Endothelial cell of umbilical vein (primary cell): ENCODE measurements at regions not wholly inside any gene's neighbourhood (a gene's known extent, or its start where the extent isn't known, plus 50 kb on each side); places are given as distances from the start of the nearest gene placed in this dataset.

ENCODE experiments used
- BruUV-seq: library from RNA; stranded (reverse); fragments of 400-500 nt; replicated peaks from 2 replicates; lab custom pipeline; 2021; lab: Mats Ljungman, UMichigan
- CTCF ChIA-PET: fragments of 300-600, 350-600 bp; sonication (Branson Sonifier 250); formaldehyde crosslinking; loops from one replicate; lab custom pipeline; 2021; ENCODE audit warnings: antibody characterized with exemption, inconsistent platforms; lab: Charles Lee
- POLR2A ChIA-PET: fragments of 300-600, 350-600 bp; sonication (Branson Sonifier 250); formaldehyde crosslinking; loops from one replicate; lab custom pipeline; 2021; ENCODE audit warnings: antibody characterized with exemption, inconsistent platforms; lab: Charles Lee
- DNase-seq: peaks from one replicate; pipeline ENCODE4 v3.0.0-alpha.2; 2011; ENCODE audit warnings: low read depth, low spot score
- FAIRE-seq: peaks from 2 replicates; lab custom pipeline; 2011; peaks lifted over from hg19 to GRCh38; lab: Jason Lieb, UNC
- H2AFZ ChIP-seq: 2 replicates; pipeline ENCODE4 v1.6.0; 2012; ENCODE audit warnings: low read depth, low read length, control low read depth, inconsistent platforms
- H3K27ac ChIP-seq: 2 replicates; pipeline ENCODE4 v1.5.1; 2011; ENCODE audit warnings: low read depth, mild to moderate bottlenecking, control low read depth, low read length, moderate library complexity; ENCODE audit not compliant: insufficient read depth
- H3K27me3 ChIP-seq, 2 experiments: 2 replicates each; pipeline versions ENCODE4 v1.6.0 to v1.6.1; 2011; ENCODE audit warnings: low read length in 2 of 2, mixed read lengths in 1 of 2; ENCODE audit not compliant: control insufficient read depth in 2 of 2, insufficient read depth in 2 of 2
- H3K36me3 ChIP-seq, 2 experiments: 2 replicates in 1 of 2; 3 replicates in 1 of 2; pipeline ENCODE4 v1.5.1; 2011; ENCODE audit warnings: low read length in 2 of 2, mild to moderate bottlenecking in 1 of 2, moderate library complexity in 1 of 2; ENCODE audit not compliant: control insufficient read depth in 2 of 2, insufficient read depth in 2 of 2; ENCODE audit errors: extremely low read depth in 1 of 2
- H3K4me1 ChIP-seq: 3 replicates; pipeline ENCODE4 v1.5.1; 2011; ENCODE audit warnings: mild to moderate bottlenecking, low read length; ENCODE audit not compliant: control insufficient read depth, insufficient read depth; ENCODE audit errors: extremely low read depth
- H3K4me2 ChIP-seq: 2 replicates; pipeline ENCODE4 v1.6.1; 2011; ENCODE audit warnings: low read length, control low read depth, mixed read lengths; ENCODE audit not compliant: insufficient read depth
- H3K4me3 ChIP-seq, 3 experiments: fragments of 200-600 bp in 1 of 3; sonication (generic), shearing (Covaris generic) in 1 of 3; replicated peaks in 1 of 3; 2 replicates each; pipeline ENCODE4 v1.5.1; 2011 to 2016; ENCODE audit warnings: control low read depth in 3 of 3, low read length in 3 of 3, mild to moderate bottlenecking in 2 of 3, inconsistent platforms in 1 of 3, low read depth in 1 of 3, moderate library complexity in 1 of 3; ENCODE audit not compliant: insufficient read depth in 1 of 3
- H3K79me2 ChIP-seq: 2 replicates; pipeline ENCODE4 v1.6.0; 2012; ENCODE audit warnings: low read length, inconsistent platforms; ENCODE audit not compliant: control insufficient read depth, insufficient read depth
- H3K9ac ChIP-seq: replicated peaks from 2 replicates; pipeline ENCODE3; 2011; ENCODE audit warnings: low read length, control low read depth; ENCODE audit not compliant: insufficient read depth; ENCODE audit errors: extremely low read depth
- H3K9me1 ChIP-seq: replicated peaks from 3 replicates; pipeline ENCODE4 v1.6.0; 2011; ENCODE audit warnings: mild to moderate bottlenecking, low read length; ENCODE audit not compliant: control insufficient read depth, insufficient read depth; ENCODE audit errors: extremely low read depth
- H3K9me3 ChIP-seq: replicated peaks from 2 replicates; pipeline ENCODE4 v1.5.1; 2012; ENCODE audit warnings: low read length, inconsistent platforms; ENCODE audit not compliant: control insufficient read depth, insufficient read depth
- H4K20me1 ChIP-seq: replicated peaks from 2 replicates; pipeline ENCODE3; 2011; ENCODE audit warnings: mild to moderate bottlenecking, low read length; ENCODE audit not compliant: control insufficient read depth, insufficient read depth; ENCODE audit errors: extremely low read depth
- EZH2 ChIP-seq: IDR thresholded peaks from 2 replicates; pipeline ENCODE4 v1.6.1; 2012; ENCODE audit warnings: borderline replicate concordance, low read depth, mild to moderate bottlenecking, moderate library complexity, low read length, inconsistent platforms; ENCODE audit not compliant: severe bottlenecking
- FOS ChIP-seq: IDR thresholded peaks from 2 replicates; pipeline ENCODE4 v1.6.1; 2011; ENCODE audit warnings: mild to moderate bottlenecking, low read length, moderate library complexity, borderline replicate concordance; ENCODE audit not compliant: insufficient read depth
- GATA2 ChIP-seq: IDR thresholded peaks from 2 replicates; pipeline ENCODE4 v1.7.0; 2011; ENCODE audit warnings: low read depth, mild to moderate bottlenecking, moderate library complexity, mixed read lengths, low read length; ENCODE audit not compliant: insufficient read length, insufficient read depth
- JUN ChIP-seq: IDR thresholded peaks from 2 replicates; pipeline ENCODE4 v1.6.1; 2011; ENCODE audit warnings: borderline replicate concordance, low read depth; ENCODE audit not compliant: insufficient read length, insufficient read depth
- MYC ChIP-seq: IDR thresholded peaks from one replicate; pipeline ENCODE4 v1.6.1; 2011; ENCODE audit warnings: mild to moderate bottlenecking, low read depth, low read length
- POLR2A ChIP-seq: IDR thresholded peaks from 2 replicates; pipeline ENCODE4 v1.6.1; 2012; ENCODE audit warnings: low read depth, mild to moderate bottlenecking, control low read depth, low read length
- POLR2AphosphoS5 ChIP-seq: IDR thresholded peaks from 2 replicates; pipeline ENCODE4 v1.6.1; 2012; ENCODE audit warnings: low read depth, mild to moderate bottlenecking, control low read depth, low read length, moderate library complexity; ENCODE audit not compliant: insufficient read depth
- dilution Hi-C: fragments of 300-500 bp; cut with MboI; formaldehyde crosslinking; loops from one replicate; pipeline ENCODE4 v1.15.0; 2019; ENCODE audit warnings: low sequenced_read_pairs; ENCODE audit not compliant: extremely low pct_ligation_motif_present
- intact Hi-C: fragments of 100-400 bp; cut with micrococcal nuclease; formaldehyde crosslinking; loops from one replicate; pipeline ENCODE4 v1.10.0; 2022
- TF ChIP-seq, protein P1 (sequence below): IDR thresholded peaks from 2 replicates; pipeline ENCODE4 v1.6.1; 2011; ENCODE audit not compliant: insufficient read depth, insufficient read length
- TF ChIP-seq, protein P2 (sequence below), 2 donors: IDR thresholded peaks; 1 replicate in 1 of 2; 2 replicates in 1 of 2; pipeline ENCODE4 v1.5.1; 2011; ENCODE audit warnings: low read length in 2 of 2, mild to moderate bottlenecking in 2 of 2, moderate library complexity in 2 of 2, control low read depth in 1 of 2, inconsistent platforms in 1 of 2, low read depth in 1 of 2; ENCODE audit not compliant: insufficient read depth in 1 of 2; ENCODE audit errors: extremely low read depth in 1 of 2

DNA sequence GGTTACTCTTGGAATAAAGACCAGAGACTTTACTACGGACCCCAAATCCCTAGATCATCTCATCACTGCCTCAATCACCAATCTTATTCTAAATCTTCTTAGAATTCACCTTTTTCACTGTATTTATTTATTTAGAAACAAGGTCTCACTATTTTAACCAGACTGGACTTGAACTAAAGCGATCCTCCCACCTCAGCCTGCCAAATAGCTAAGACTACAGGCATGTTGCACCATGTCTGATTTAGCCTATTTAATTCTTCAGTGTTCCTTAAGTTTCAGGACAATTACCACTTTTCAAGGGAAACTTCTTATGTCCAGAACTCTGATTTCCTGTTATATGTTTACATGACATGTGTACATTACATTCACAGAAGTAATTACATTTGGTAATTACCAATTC, 238.0 kb upstream of the COL8A1 start:
- BruUV-seq, result no TSS peak
- H3K9me3 ChIP-seq, result peaks cover 5% of the 10 kb centered on the region
- no peak for FAIRE-seq
- H3K27ac ChIP-seq, result no peak overlapping the region
- no peaks in the 10 kb centered on the region for H3K79me2 ChIP-seq
- H3K4me2 ChIP-seq, result no peak overlapping the region
- no peaks in the 10 kb centered on the region for H3K9me1 ChIP-seq
- H3K9ac ChIP-seq, result no peak overlapping the region
- no peaks in the 10 kb centered on the region for H3K27me3 ChIP-seq
- dilution Hi-C loops, result no loop called here
- ChIA-PET POLR2A (no interaction called here), CTCF (no interaction called here)
- H2AFZ ChIP-seq, result no peak overlapping the region
- H4K20me1 ChIP-seq, result no peaks in the 10 kb centered on the region
- no peak overlapping the region for H3K4me3 ChIP-seq
- TF ChIP-seq GATA2 (no peak), POLR2A (no peak), FOS (no peak), JUN (no peak), MYC (no peak), EZH2 (no peak), POLR2AphosphoS5 (no peak)
- TF ChIP-seq, protein P1, sequence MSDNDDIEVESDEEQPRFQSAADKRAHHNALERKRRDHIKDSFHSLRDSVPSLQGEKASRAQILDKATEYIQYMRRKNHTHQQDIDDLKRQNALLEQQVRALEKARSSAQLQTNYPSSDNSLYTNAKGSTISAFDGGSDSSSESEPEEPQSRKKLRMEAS, result no peak
- TF ChIP-seq, protein P2, sequence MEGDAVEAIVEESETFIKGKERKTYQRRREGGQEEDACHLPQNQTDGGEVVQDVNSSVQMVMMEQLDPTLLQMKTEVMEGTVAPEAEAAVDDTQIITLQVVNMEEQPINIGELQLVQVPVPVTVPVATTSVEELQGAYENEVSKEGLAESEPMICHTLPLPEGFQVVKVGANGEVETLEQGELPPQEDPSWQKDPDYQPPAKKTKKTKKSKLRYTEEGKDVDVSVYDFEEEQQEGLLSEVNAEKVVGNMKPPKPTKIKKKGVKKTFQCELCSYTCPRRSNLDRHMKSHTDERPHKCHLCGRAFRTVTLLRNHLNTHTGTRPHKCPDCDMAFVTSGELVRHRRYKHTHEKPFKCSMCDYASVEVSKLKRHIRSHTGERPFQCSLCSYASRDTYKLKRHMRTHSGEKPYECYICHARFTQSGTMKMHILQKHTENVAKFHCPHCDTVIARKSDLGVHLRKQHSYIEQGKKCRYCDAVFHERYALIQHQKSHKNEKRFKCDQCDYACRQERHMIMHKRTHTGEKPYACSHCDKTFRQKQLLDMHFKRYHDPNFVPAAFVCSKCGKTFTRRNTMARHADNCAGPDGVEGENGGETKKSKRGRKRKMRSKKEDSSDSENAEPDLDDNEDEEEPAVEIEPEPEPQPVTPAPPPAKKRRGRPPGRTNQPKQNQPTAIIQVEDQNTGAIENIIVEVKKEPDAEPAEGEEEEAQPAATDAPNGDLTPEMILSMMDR (IDR thresholded peaks at IDR 0.05; ENCODE audit: extremely low read depth in 1 of 2, insufficient read depth in 1 of 2, low read depth in 1 of 2, low read length in 2 of 2), result no peak
- intact Hi-C loops, result no loop called here
- DNase-seq, result no peak
- no peaks in the 10 kb centered on the region for H3K36me3 ChIP-seq
- no peaks in the 10 kb centered on the region for H3K4me1 ChIP-seq
